ENCODE measurements at regions not wholly inside any gene's neighbourhood (a gene's known extent, or its start where the extent isn't known, plus 50 kb on each side); places are given as distances from the start of the nearest gene placed in this dataset.
A peak's percentile ranks its signal among the peaks of the same experiment; 100 is the strongest.

DNA sequence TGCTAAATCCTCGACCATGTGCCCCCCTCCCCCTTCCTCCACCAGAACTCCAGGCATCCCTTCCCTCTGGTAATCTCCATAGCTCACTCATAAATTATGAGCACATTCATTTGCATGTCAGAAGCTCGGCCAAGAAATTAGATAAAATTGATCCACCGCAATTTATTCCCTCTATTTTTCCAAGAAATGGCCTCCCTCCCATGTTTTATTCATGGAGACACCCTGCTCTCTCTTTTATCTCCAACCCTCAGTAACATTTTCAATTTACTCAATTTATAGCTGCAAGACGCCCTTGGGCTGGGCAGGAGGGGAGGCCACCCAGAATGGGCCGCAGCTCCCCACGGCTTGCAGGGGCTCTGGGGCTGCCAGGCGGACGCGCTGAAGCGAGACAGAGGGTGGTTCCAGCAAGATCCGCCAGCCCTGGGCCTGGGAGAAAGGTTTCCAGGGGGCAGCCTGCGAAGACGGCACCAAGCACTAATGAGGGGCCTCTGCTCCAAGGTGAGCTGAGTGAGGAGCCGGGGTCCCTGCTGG is 54.7 kb upstream of the ZNF423 start:
- DNase-seq (ENCODE audit: low read depth), result no peak

DNA sequence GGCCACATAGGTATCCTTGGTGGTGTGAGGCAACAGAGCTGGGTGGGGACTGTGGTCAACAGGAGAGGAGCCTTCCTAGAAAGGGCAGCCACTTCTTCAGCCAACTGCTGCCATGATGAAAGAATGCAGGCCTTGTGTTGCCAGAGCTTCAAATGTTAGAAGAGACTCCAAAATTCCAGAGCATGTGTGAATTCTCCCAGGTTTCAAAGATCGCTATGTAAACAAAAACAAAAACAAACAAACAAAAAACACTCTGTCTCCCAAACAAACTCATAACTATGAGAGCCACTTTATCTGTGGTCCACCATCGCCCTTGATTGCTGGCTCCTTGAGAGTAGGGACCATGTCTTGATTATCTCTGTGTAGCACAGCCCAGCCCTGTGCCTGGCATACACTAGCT is 55.5 kb upstream of the ZNF423 start:
- DNase-seq (ENCODE audit: low read depth), result no peak

DNA sequence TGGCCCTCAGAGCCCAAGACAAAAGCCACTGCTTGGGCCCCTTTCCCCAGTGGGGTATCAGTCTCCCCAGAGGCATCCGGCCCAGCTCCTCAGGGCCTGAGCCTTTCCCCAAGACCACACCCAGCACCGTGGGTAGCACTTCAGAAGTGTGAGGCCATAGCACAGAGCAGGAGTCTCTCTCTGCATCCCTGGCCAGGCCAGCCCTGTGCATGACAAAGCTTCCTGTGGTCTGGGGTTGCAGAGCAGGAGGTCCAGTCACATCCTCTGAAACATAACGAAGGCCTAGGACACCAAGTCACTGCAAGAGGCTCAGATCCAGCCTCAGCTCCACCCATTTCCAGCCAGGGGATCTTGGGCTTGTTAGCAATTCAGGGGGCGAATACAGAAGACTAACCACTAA is 56.8 kb upstream of the ZNF423 start:
- DNase-seq (ENCODE audit: low read depth), result no peak

DNA sequence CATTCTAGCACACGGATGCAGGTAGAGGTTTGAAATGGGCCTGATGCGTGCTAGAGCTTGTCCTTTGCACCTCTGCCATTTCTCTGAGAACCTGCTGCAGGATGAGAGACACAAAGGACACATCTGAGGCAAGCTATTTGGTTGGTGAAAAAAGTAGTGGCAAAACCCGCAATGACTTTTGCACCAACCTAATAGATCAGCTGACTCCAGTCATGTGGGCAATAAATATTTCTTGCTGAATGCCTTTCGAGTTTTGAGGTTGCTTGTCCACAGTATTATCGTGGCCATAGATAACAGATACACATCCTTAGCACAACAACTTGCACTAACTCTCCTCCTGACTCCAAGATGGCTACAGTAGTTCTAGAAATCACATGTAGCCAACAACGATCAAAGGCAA is 57.8 kb upstream of the ZNF423 start:
- no peak for DNase-seq (ENCODE audit: low read depth)

DNA sequence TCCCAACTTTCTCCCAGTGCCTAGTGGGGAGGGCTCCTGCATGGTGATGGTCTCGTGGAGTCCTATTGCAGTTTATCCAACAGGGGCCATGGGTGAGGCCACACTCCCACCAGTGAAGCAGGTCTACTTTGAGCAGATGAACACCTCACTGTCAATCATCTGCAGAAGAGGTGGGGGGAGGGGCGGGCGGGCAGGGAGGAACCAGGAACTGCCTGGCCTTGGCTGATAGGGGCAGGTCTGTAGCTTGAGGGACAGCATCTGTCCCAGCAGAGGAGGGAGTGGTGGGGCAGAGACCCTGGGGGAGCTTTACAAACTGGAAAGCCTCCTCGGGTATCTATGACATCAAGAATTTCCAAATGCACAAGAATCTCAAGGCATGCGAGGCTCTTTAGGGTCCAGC is 58.7 kb upstream of the ZNF423 start:
- DNase-seq (ENCODE audit: low read depth), result no peak

DNA sequence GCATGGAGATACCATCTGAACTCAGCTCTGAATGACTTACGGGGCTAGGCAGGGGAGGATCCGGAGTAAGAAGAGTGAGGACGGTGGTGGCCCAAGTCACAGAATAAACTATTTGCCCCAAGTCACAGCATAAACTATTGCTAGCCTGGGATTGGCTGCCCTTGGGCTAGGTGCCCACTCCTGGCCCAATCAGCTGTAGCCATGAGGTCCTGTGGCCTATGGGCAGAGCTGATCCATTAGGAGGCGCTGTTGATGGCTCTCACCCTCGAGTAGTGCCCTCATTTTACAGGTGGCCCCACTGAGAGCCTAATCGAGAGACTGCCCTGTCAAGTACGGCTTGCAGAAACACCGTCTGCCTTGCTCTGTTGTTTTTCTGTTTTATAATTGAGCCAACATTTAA is 62.3 kb upstream of the ZNF423 start:
- DNase-seq (ENCODE audit: low read depth), result no peak

DNA sequence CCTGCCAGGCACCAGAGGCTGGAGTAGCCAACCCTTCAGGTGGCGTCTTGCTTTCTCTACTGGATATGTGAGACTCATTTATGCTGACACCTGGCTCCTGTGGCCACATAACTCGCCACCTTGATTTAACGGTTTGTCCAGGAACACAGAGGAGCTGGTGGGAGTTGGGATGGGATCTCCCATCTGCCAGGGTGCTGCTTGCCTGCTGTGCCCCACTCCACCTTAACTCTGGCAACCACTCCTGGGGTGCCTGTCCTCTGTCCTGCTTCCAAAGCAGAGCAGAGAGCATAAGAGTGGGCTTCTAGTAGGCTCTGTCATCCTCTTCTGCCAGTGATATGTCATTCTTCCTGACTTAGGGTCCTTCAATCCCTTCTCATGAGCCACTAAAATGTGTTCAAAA is 63.4 kb upstream of the ZNF423 start:
- no peak for DNase-seq (ENCODE audit: low read depth)

DNA sequence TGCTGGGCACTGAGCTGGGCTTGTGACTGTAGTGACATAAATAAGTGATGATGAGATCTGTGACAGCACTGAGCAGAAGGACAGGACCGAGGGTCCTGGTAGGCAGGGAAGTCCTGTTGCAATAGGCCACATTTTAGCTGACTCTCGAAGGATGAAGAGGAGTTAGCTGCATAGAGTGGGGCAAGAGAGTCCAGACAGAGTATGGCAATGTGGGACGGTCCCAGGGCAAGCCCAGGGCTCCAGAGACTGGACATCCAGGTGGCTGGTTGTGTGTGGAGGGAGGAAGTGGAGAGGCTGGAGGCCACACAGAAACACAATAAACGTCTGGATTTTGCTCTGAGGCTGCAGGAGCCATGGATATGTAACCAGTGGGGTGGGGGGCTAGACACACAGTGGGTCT is 64.5 kb upstream of the ZNF423 start:
- no peak for DNase-seq (ENCODE audit: low read depth)

DNA sequence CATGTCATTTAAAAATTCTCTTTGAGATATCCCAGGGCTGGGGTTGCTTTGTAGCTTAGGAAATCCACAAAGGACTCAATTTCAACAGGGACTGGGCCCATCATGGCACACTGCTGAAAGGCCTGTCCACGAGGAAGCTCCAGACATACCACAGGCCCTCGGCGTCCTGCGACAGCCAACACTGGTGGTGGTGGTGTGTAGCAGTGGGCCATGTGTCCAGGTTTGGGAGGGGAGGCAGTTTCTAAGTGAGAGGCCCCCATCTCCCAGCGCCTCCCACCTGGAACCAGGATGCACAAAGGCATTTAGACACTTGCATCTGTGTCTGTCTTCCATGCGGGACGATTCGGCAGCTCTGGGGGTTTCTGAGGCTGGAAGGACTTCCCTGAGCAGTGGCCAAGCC is 65.2 kb upstream of the ZNF423 start:
- no peak for DNase-seq (ENCODE audit: low read depth)

DNA sequence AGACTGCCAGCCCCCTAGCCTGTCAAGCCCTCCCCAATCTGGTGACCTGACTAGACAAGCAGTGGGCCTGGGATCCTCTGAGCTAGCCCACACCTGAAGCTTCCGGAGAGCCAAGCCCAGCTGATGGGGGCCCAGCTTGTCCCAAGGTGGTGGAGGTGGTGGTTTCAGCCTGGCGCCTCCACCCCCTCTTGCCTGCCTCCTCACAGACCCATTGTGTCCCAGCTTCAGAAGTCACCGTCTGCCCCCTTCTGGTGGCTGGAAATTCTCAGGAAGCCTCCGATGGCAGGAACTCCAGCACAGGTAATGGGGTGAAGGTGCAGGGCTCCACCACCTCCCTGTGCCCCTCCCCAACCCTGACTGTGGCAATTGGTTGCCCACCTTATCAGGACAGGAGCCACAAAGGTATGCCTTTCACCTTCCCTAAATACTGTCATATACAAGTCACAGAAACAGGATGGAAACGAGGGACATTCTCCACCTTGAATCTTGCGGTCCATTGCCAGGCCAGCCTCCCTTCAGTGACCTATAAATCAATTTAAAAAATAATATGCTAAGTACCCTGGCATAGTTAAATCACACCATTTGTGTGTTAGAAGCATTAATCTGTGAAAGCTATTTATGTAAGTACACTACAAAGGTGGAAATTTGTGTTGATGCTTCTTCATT is 66.0 kb upstream of the ZNF423 start:
- peak; percentile 11 for DNase-seq (ENCODE audit: low read depth)

DNA sequence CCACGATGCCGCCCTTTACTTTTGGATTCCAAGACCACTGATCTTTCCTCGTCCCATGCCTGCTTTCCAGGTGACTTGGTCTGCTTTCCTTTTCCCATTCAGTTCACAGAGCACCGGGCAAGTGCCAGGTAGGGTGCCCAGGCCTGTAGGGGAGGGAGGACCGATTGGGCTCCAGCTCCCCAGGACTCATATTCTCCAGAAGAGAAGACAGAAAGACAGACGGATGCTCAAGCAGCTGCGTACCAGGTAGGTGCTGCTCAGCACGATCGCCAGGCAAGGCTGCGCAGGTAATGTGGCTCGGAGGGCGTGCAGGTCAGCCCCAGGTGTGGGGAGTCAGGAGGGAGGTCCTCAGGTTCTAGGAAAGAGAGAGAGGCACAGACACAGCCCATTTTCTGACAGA is 67.5 kb upstream of the ZNF423 start:
- DNase-seq (ENCODE audit: low read depth), result no peak

DNA sequence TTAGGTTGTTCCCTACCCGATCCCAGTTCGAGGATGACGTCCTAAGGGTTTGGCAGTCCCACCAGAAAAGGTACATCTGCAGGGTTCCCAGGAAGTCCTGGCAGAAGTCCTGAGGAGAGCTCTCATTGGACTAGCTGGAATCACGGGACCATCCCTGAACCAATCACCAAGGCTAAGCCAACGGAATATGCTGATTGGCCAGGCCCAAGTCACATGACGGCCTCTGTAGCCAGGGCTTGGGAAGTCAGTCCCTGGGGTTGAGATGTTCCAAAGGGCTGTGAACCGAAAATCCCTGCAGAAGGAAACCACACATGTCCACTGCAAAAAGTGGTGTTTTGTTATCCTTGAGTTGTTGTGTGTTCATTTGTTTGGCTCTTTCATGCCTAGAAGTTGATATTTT is 68.2 kb upstream of the ZNF423 start:
- DNase-seq (ENCODE audit: low read depth), result no peak

DNA sequence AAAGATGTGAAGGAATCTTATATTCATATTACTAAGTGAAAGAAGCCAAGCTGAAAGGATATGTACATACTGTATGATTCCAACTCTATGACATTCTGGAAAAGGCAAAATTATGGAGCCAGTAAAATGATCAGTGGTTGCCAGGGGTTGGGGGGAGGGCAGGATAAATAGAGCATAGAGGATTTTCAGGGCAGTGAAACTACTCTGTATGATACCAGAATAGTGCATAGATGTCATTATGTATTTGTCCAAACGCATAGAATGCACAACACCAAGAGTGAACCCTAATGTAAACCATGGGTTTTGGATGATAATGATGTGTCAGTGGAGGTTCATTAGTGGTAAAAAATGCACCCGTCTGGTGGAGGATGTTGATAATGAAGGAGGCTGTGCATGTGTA is 71.0 kb upstream of the ZNF423 start:
- no peak for DNase-seq (ENCODE audit: low read depth)

DNA sequence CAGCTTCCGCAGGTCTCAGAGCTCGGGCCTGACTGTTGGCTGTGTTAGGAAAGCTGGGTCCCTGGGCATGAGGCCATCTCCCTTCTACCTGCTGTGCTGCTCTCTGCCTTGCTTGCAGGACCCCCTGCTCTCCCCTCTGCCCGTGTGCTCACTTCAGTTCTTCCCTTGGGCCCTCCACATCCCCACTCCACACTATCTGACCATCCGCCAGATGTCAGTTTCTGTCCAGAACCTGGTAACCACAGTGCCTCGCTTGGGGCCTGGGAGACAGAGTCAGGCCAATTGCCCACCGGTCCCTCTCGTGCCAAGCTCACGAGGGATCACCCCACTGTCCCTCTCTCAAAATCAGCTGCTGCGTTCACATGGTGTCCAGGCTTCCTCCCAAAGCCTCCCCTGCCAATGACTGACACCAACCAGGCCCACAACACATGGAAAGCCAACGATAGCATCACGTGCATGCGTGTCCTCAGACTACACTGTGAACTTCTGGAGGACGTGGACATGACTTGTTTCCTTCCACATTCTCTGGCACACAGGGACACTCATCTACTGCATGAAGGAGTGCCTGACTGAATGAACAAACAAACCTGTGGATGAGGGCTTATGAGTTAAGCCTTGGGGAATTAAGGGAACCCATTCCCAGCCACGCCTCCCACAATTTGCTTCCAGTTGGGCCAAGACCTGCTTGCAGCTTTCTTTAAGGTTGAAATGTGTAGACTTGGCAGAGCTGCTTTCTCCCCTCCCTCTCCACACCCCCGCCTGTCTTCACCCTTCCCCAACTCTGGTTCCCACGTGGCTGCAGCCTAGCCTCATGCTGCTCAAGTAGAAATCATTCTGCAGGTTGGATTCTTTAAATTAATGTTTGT is 72.5 kb upstream of the ZNF423 start:
- no peak for DNase-seq (ENCODE audit: low read depth)

DNA sequence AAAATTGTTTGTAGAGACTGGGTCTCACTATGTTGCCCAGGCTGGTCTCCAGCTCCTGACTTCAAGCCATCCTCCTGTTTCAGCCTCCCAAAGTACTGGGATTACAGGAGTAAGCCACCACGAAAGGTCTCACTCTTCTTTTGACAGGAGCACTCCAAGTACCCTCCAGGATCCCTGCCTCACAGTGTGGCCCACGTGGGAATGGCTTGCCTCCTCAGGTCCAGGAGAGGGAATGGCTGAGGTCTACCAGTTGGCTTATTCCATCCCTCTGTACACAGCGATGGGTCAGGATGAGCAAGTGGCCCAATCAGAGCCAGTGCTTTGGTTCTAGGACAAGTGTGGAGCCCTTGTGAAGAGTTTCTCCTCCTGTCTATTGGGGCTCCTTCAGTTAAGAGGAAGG is 73.7 kb upstream of the ZNF423 start:
- no peak for DNase-seq (ENCODE audit: low read depth)

DNA sequence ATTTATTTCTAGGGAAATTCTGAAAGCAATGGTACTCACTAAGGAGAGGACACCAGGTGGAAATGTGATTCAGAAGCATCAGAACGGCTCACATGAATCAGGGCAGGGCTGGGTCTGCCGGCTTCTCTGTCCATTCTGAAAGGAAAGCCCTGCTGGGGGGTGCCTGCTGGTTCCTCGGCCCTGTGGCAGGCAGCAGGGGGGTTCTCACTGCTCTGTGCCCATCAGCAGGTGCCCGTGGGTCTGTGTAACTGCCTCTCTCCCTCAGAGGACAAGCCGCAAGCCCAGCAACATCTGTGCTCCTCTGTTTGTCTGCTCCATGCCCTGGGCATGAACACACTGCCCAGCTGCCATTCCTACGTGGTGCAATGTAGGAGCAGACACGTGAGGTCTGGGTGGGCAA is 74.9 kb upstream of the ZNF423 start:
- DNase-seq (ENCODE audit: low read depth), result no peak

DNA sequence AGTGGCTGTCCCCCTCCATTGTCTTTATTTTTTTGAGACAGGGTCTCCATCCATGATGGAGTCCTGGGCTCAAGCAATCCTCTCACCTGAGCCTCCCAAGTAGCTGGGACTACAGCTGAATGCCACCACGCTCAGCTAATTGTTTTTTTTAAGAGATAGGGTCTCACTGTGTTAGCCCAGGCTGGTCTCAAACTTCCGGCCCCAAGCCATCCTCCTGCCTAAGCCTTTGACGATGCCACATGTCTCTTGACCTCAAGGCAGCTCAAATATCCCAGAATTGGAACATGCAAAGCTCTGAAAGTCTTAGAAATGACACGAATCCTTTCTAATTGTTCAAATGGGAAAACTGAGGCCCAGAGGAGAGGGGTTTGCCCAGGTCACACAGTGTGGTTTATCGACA is 75.4 kb upstream of the ZNF423 start:
- DNase-seq (ENCODE audit: low read depth), result no peak

DNA sequence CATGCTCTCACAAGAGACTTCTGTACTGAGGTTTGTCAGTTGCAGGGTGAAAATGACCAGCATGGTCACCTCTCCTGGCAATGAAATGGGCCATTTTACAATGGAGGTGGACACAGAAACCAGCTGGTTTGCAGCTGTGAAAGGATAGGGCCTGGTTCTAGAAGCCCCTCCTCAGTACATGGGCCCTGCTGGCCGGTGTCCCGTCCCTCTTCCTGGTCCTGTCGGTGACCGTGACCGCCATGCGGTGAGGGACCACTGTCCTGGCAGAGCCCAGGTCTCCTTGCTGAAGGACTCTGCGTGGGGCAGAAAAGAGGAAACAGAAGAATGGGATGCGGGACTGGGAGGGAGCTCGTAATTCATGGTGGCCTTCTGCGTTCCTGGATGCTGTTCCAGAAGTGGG is 76.0 kb upstream of the ZNF423 start:
- DNase-seq (ENCODE audit: low read depth), result no peak

DNA sequence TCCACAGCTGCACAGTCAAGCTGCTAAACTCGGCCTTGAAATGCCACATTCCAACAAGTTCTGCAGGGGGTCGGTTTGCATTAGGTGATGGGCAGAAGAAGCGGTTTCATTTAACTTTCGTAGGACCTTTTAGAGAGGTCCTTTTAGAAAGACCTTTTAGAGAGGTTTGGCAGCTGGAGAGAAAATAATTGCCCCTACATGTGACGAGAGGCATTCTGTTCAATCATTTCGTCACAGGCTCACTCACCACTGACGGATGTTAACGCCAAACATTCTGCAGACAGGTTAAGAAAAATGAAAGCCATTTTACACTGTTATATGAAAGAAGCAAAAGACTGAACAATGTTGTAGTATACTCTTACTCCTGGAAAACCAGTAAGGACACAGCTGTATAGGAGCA is 76.5 kb upstream of the ZNF423 start:
- no peak for DNase-seq (ENCODE audit: low read depth)

DNA sequence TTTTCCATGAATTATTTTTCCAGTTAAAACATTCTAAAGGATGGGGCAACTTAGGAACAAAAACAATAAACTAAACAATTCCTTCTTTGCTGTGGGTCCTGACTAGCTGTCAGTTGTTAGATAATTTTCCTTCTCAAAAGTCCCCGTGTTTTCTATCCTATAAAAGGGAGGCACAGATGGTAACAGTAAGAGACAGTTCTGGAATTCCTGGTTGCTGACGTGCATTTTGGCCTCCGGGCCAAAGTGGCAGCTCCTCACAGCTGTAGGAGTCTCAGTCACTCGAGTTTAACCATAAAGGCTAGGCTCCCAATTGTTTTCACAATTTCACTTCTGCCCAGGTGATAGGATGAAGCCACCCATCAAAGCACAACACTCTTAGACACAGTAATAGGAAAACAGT is 77.0 kb upstream of the ZNF423 start:
- no peak for DNase-seq (ENCODE audit: low read depth)

DNA sequence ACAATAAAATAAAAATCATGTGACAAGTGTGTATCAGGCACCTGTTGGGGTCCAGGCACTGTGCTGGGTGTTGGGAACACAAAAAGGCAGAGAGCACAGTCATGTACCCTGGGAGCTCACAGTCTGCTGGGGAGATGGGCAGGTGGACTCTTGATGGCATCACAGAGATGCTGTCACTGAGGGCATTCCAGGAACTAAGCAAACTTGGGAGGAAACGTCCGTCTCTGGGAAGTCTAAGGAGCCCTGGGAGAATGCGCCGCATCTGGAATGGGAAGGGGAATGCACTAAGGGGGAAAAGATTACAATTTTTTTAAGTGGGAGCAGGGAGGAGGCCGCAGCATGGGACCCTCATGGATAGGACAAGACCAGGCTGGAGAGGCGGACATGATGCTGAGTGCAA is 80.9 kb upstream of the ZNF423 start:
- DNase-seq (ENCODE audit: low read depth), result no peak

DNA sequence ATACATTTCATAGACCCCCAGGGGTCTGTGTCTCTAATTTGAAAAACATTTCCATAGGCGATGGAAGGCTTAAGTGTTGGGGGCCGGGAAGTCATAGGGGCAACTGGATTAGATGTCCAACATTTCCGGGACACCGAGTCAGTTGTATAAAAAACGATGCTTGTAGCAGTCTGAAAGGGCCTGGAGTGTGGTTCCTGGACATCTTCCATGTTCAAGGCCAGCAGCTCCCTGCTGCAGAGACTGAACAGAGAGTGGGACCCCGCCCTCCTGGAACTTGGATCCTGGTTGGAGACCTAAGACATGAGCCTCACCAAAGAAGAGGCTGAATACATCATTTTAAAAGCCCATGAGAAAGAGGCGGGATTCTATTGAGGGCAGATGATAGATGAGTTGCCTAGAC is 82.0 kb upstream of the ZNF423 start:
- no peak for DNase-seq (ENCODE audit: low read depth)

DNA sequence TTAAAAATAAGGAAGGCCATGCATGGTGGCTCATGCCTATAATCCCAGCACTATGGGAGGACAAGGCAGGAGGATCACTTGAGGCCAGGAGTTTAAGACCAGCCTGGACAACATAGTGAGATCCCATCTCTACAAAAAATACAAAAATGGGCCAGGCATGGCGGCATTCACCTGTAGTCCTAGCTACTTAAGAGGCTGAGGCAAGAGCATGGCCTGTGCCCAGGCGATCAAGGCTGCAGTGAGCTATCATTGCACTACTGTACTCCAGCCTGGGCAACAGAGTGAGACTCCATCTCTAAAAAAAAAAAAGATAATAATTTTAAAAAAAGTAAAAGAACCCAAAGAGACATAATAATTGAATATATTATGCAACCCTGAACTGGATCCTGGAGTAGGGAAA is 83.6 kb upstream of the ZNF423 start:
- no peak for DNase-seq (ENCODE audit: low read depth)
